ENCODE measurements at regions not wholly inside any gene's neighbourhood (a gene's known extent, or its start where the extent isn't known, plus 50 kb on each side); places are given as distances from the start of the nearest gene placed in this dataset.
"Not testable (repeated sequence)": the region's sequence is repeated elsewhere in the genome, so short reads cannot be mapped to it uniquely, and the experiment has no call there.

DNA sequence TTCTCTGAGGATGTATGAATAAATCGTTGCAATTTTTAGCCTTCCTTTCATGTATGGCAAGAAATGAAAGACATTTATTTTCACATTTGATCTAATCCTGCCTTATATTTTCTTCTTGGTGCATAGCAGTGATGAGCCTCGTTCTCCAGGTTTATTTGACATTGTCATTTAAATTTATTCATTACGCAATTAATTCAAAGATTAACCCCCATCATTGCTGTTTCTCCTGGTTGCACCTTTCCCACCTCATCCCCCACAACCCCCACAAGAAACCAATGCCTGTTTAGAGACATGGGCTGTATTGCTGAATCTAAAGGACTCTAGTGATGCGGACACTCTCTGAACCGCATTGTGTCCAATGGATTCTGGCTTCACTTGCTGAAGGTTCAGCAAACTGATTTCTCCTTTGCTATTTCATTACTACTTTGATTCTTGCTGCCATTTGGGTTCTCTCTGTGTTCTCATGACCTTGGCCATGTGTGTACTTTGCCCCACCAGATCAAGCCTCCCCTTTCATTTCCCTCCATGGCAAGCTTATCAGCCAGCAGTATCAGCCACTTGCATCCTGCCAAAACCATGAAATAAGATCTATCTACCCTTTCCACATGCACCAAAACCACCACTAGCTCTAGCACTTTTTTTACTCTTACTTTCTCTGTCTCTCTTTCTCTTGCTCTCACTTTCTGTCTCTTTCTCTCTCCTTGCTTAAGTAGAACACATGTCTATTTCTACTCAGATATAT is 382.7 kb downstream of the GBE1 start:
- ATAC-seq (no peak), DNase-seq (no peak)
- intact Hi-C loops (cut with DNase I, micrococcal nuclease) = no loop called here

- intact Hi-C loops (cut with DNase I, micrococcal nuclease) = no loop called here
- DNase-seq = no peak
- ATAC-seq = no peak
Measured at GRCh38 chr3:81375921-81376320, 385.5 kb downstream of the GBE1 start.

DNA sequence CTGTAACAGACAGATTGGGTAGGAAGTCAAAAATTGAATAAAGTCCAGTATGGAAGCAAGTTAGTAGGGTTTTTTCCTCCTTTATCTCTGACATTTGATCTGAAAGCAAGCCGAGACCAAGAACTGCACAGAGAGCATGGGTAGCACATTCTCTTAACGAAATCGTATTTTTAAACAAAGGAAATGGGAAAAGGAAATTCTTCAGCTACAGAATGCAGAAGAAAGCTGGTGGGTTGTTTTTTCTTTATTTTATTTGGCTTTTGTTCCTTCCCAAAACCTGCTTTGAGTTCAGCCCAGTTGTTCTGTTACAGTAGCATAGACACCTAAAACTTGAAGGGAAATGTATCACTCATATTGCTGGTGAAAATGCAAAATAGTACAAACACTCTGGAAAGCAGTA is 397.0 kb downstream of the GBE1 start:
- intact Hi-C loops (cut with DNase I, micrococcal nuclease) = no loop called here
- no peak for DNase-seq
- no peak for ATAC-seq

DNA sequence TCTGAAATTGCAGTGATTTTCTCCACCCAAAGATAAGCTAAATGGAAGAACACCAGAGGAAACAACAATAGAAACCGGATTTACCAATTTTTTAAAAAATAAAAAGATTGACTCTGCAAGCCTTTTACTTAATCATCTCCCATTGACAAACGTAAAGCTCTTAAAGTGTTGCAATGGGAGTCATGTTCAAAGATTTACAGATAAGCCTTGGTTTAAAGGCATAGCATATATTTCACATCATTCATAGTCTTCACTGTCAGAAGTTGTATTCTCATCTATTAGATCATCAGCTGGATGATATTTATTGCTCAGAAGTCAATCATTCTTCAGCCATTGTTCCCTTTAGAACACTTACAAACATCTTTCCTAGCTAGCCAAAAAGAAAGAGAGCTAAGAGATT is 397.6 kb downstream of the GBE1 start:
- no peak for ATAC-seq
- DNase-seq = no peak
- intact Hi-C loops (cut with DNase I, micrococcal nuclease) = no loop called here

- DNase-seq (no peak), ATAC-seq (no peak)
- intact Hi-C loops (cut with DNase I, micrococcal nuclease) = no loop called here
Measured at GRCh38 chr3:81354119-81354518, 407.3 kb downstream of the GBE1 start.

DNA sequence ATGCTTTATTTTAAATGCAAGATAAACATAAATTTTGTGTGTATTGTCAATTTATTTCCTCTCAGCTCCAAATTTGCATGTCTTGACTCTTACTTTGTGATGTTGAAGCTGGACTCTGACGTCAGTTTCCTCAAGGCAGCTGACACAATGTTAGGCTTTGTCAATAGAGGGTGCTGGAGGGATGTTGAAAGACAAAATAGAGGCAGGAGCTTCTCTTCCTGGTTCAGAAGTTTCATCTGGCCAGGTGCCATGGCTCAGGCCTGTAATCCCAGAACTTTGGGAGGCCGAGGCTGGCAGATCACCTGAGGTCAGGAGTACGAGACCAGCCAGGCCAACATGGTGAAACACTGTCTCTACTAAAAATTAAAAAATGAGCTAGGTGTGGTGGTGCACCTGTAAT is 408.6 kb downstream of the GBE1 start:
- intact Hi-C loops (cut with DNase I, micrococcal nuclease) = no loop called here
- DNase-seq = peak in 1 of 2 donors; percentile 20
- ATAC-seq = peak; percentile 61

DNA sequence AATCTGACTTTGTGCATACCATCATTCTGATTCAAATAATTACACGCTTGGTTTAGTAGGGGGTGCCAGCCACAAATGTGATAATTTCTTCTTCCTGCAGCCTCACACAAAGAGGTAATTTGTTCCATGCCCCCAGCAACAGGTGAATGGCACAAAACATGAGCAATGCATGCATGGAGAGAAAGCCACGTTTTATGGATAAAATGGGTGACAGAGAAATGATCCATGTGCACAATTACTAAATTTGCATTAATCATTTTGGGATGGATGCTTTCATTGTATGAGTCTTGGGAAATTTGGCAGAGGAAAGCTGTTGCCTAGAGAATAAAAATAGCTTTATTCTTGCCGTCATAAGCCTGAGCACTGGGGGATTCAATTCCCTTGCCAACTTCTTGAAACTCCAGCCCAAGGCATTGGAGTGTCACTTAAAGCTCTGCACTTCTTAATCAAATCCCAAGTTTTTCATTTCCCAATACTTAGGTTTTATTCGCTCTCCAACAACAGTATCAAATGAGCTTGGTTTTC is 411.6 kb downstream of the GBE1 start:
- intact Hi-C loops (cut with DNase I, micrococcal nuclease) = no loop called here
- ATAC-seq (no peak), DNase-seq (no peak)

DNA sequence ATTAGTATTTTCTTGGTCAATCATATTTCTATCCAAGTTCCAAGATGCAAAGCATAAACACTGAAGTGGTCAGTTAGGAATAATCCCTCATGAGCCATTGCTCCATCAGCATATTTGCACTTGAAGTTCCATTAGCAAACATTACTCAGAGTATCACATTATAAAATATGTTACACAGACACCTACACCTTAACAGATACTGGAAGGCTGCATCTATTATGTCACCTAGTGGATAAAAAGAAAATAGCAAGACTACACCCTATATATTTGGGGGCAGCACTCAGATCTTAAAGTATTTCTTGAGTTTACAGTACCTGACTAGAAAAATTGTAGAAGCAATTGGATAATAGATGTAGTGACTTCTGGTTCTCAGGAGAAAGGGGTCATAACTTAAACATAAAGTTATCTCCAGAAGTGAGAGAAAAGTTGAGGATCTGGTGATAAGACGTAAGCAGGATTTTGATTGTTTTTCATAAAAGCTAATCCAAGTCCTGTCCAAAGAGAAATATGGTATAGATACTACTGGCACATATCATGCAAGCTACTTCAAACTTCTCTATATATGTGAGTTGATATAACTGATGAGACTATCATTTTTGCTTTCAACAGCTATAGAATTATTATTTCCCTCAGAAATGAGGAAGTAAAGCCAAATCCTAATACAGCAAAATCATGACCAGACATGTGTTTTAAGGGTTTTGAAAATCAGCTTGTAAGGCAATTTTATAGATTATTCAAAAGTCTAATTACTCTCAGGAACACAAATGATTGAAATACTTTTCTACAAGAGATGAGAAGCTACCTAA is 422.2 kb downstream of the GBE1 start:
- ATAC-seq (peak; percentile 82), DNase-seq (no peak)
- intact Hi-C loops (cut with DNase I, micrococcal nuclease) = no loop called here

DNA sequence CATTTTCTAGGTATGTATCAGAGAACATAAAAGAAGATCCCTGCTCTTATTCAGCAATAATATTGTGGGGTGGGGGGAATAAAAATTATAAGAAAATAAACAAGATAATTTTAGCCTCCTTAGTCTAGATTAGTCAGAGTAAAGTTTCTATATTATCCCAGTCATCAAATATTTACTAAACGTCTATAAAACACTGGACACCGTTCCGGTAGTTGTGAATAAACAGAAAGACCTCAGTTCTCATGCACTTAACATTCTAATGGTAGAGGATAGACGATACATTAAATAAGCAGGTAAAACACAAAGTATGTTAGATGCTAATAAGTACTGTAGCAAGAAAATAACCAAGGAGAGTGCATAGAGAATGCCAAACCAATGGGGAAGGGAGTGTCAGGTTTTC is 425.0 kb downstream of the GBE1 start:
- intact Hi-C loops (cut with DNase I, micrococcal nuclease) = no loop called here
- DNase-seq (no peak), ATAC-seq (peak; percentile 47)

DNA sequence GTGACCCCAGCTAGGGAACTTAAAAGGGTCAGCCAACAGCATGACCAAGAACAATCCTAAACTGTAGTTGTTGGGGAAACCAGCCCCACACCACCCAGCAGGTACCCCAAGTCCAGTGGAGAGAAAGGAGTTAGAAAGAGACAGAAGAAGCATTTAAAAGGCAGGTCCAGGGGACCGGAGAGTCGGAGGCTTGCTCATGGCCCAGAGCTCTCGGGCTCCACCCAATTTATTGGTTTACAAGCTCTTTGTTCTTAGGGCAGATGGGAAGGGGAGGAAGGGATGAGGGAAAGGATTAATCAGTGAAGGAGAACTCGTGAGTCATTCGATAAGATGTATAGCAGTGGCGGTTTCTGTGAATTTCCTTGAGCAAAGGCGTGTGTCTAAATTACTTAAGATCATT is 431.6 kb downstream of the GBE1 start:
- ATAC-seq; DNase-seq; intact Hi-C loops (cut with DNase I, micrococcal nuclease): not testable (repeated sequence)

DNA sequence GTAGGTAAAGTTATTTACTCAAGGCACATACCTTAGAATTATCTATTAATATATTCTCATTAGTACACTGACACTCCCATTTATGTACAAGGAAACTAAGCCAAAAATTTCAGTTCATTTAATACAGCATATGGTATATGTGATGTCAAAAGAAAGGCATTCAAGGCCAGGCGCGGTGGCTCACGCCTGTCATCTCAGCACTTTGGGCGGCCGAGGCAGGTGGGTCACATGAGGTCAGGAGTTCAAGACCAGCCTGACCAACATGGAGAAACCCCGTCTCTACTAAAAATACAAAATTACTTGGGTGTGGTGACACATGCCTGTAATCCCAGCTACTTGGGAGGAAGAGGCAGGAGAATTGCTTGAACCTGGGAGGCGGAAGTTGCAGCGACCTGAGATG is 435.2 kb downstream of the GBE1 start:
- ATAC-seq (no peak), DNase-seq (no peak)
- intact Hi-C loops (cut with DNase I, micrococcal nuclease) = no loop called here

DNA sequence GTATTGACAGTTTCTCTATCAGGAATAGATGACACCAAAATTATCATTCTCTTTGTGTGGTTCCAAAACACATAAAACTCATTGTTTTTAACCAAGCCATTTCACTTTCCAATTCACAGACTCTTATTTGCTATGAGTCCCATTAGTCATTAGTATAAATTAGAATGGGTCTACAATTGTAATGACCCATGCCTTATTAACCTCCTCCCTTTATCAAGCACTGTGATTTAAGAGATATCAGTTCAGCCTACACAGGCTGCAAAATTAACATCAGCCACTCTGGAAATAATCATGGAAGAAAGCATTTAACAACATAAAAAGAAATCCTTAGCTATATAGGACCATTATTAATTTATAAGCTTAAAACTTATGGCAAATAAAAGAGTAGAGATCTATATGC is 440.6 kb downstream of the GBE1 start:
- intact Hi-C loops (cut with DNase I, micrococcal nuclease) = no loop called here
- no peak for DNase-seq
- no peak for ATAC-seq

GRCh38 chr3:81315030-81315429 is 446.4 kb downstream of the GBE1 start:
- DNase-seq (no peak), ATAC-seq (no peak)
- intact Hi-C loops (cut with DNase I, micrococcal nuclease) = no loop called here

GRCh38 chr3:81311321-81311720 is 450.1 kb downstream of the GBE1 start:
- DNase-seq (no peak), ATAC-seq (no peak)
- intact Hi-C loops (cut with DNase I, micrococcal nuclease) = no loop called here

- intact Hi-C loops (cut with DNase I, micrococcal nuclease) = no loop called here
- ATAC-seq (no peak), DNase-seq (no peak)
Measured at GRCh38 chr3:81308306-81308705, 453.1 kb downstream of the GBE1 start.

DNA sequence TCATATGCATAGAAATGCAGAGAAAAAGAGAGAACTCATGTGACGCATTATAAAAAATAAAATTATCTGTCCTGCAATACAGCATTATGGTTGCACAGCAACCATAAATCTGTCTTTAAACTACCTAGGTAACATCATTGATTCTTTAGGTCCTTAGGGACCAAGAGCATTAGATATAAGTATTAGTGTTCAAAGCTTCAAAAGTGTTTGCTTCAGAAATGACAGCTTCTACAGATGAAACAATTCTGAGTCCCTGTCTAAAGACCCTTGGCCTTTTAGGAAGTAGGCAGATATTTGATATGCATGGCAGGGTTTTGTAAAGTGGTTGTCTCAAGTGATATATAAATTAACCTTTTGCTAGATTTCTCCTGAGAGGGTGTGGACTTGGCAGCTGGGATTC is 454.2 kb downstream of the GBE1 start:
- ATAC-seq (no peak), DNase-seq (no peak)
- intact Hi-C loops (cut with DNase I, micrococcal nuclease) = no loop called here

DNA sequence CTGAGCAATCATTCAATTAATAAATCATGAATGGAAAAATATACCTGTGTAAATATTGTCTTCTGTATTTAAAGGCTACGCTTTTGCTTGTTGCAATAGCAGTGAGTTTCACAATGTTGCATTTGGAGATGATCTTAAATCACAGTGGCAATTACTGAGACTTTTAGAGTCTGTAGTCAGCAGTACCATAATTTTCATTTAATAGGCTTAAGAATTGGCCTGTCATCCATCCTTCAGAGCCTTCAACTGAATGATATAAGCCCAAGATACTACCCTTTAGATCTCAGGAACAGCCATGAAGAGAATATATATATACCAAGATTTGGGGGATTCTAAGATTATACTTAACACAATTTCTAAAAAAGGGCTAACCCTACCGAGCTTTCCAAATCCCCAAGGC is 458.1 kb downstream of the GBE1 start:
- DNase-seq = no peak
- intact Hi-C loops (cut with DNase I, micrococcal nuclease) = no loop called here
- ATAC-seq = no peak

DNA sequence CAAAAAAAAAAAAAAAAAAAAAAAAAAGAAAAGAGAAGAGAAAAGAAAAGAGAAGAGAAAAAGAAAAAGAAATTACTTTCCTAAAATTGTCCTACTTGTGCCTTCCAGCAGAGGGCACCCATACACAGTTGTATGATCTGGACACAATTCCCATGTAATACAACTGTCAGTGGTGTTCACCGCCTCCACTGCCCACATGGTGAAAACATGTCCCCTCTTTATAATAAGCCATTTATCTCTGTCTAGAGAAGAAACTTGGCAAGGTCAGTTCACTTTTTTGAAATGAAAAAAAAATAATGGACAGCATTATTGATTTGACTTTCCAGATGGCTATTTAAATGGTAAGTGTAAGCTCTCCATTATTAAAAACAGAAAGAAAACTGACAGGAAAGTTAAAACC is 459.4 kb downstream of the GBE1 start:
- peak in 1 of 2 donors; percentile 18 for DNase-seq
- peak; percentile 67 for ATAC-seq
- intact Hi-C loops (cut with DNase I, micrococcal nuclease) = no loop called here

GRCh38 chr3:81301230-81301629 is 460.2 kb downstream of the GBE1 start:
- no peak for ATAC-seq
- DNase-seq = no peak
- intact Hi-C loops (cut with DNase I, micrococcal nuclease) = no loop called here

- intact Hi-C loops (cut with DNase I, micrococcal nuclease) = no loop called here
- ATAC-seq (no peak), DNase-seq (no peak)
Measured at GRCh38 chr3:81300324-81300927, 461.0 kb downstream of the GBE1 start.
